HG03342 (cell line): ENCODE measurements at regions not wholly inside any gene's neighbourhood (a gene's known extent, or its start where the extent isn't known, plus 50 kb on each side); places are given as distances from the start of the nearest gene placed in this dataset.
"Not testable (repeated sequence)": the region's sequence is repeated elsewhere in the genome, so short reads cannot be mapped to it uniquely, and the experiment has no call there.

Experiments
- ATAC-seq: cut with Tn5 transposase; IDR thresholded peaks from one replicate; pipeline ENCODE4 v1.9.1; 2021; ENCODE audit warnings: mild to moderate bottlenecking, moderate library complexity; ENCODE audit not compliant: unreplicated experiment

DNA sequence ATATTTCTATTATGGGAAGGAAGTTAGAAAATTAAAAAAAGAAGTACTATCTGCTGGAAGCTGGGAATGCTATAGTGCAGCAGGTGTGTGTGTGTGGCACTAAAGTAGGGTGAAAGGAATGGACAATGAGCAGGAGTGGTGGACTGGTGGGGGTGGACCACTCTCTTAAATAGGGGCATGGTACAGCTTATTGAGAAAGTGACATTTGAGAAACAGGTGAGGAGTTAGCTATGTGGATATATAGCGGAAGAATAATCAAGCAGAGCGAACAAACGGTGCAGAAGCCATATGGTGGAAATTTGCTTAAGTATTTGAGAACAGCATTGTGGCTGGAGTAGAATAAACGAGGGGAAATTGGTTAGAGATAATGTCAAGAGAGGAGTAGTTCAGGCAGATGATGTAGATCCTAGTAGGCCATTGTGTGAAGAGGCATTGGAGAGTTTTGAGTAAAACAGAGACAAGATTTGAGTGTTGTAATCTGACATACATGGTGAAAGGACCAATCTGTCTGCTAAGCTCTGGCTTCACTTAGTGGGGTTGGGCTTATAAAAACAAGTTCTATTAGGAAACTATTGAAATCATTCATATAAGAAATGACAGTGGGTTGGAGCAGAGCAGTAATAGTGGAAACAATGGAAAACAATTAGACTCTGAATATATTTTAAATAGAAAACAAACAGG is 149.2 kb upstream of the SYT10 start:
- ATAC-seq = no peak

DNA sequence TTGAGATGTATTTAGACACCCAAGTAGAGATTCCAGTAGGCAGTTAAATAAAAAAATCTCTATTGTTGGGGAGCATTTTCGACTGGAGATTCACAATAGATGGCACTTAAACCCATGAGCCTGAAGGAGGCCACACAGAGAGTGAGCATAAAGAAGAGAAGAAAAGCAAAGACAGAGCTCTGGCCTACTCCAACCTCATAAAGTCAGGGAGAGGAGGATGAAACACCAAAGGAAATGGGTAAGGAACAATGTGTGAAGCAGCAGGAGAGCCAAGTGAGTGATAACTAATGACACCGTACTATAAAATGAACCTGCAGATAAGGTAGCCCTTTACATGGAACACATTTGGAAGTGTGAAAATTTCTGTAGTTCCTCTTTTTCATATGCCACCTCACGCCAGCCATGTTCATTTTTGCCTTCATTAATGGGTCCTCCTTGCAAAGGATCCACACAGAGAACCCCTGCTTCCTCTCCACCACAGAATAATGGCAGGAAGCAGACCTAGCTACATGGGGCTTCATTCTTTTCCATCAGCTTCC is 150.0 kb upstream of the SYT10 start:
- ATAC-seq = no peak

DNA sequence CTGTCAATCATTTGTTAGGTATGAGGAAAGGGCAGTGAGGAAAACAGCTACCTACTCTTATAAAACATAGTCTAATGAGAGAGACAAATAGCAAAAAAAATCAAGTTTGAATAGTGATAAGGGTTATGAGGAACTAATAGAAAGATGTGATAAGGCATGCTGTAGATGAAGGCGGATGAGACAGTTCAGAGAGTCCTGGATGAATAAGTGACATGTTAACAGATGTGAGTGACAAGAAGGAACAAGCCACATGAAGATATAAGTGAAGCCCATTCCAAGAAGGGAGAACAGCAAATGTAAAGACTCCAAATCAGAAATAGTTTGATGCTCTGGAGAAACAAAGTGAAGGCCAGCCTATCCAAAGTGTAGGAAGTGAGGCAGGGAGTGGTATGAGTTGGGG is 154.1 kb upstream of the SYT10 start:
- ATAC-seq = no peak

DNA sequence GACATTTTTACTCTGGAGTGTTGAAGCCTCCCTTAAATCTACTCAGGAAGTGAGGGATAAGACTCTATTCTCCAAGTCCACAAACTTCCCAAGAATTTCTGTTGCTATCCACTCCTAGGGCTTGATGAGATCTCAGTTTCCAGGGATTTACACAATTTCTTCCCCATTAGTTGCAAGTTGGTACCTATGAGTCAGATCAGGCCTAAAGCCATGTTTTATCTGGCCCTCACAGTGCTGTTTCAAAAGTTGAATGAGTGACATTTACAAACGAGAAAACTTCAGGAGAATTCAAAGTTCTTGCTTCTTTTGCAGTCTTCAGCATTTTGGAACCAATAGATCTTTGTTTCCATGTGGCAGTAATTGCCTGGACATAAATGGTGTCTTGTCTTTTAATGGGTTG is 156.4 kb upstream of the SYT10 start:
- ATAC-seq = no peak

DNA sequence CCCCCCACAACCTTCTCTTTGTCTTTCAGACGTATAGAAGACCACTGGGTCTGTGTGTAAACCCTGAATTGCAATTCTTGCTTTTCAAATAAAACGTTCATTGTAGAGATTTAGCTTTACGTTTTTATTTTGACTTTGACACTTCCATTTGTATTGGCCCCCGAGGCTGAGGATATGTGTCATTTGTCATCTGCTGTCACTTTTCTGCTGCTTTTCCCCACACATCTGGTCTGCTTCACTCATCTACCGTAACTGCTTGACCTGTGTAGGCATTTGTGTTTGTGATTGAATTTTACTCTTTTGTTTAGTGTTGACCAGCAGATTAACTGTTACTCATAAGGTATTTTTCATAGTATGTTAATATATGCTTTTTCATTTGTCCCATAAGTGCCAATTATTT is 157.2 kb upstream of the SYT10 start:
- ATAC-seq = no peak

DNA sequence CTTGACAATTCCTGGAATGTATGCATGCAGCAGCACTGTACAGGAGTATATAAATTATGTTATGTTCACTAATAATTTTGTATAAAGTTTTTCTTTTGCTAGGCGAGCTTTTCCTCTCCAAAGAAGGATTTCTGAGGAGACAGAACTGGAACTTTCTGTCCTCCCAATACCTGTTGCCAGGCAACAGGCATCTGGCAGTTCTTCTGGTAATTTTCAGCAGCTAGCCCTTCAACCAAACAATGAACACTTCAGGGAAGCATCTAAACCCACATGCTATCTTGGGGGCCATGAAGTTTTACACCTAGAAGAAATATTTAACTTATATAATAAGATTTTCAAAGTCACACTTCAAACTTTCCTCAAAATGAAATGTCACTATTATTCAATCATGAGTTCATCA is 162.9 kb upstream of the SYT10 start:
- no peak for ATAC-seq

DNA sequence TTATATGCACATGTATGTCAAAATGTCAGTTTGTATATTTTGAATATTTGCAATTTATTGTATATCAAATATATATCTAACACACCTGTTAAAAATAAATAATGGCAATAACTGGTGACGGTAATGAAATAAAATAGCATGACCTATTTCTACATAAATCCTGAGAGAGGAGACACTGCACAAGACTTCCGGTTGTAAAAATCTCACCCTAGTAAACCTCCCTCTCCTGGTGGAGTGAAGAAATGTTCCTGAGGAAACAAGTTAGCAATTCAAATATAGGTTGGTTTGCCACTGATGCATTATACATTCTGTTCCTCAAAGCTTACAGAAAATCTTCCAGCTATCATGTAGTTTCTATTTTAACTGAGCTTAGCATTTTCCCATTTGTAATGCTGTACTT is 166.1 kb upstream of the SYT10 start:
- peak; percentile 72 for ATAC-seq

DNA sequence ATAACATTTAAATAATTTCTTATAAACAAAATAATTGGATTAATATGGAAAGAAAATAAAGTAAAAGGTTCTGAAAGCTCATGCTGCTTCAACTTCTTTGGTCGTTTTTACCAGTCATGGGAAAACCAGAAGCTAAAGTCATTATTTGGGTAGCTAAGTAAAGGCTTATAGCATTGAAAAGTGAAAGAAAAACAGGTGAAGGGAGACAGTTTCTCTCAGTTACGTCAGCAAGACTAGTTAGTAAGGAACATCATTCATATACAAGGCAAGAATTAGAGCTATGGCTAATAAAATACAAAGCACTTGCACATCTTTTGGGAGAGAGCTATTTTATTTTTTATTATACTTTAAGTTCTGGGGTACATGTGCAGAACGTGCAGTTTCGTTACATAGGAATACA is 170.3 kb upstream of the SYT10 start:
- no peak for ATAC-seq

DNA sequence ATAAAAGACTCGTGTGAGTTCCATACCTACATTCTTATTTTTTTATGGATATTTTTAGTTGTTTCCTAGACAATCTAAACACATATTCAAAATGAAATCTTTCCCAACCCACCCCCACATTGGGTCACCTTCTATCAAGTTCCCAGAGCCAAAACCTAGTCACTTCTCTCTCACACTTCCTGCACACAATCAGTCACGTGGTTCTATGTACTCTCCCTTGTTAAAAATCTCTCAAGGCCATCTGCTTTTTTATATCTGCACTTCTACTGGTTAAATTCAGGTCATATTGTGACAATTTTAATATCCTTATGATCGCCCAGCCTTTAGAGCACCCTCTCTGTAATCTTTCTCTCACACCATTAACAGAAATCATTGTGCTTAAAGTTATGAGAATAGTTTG is 175.0 kb upstream of the SYT10 start:
- no peak for ATAC-seq

DNA sequence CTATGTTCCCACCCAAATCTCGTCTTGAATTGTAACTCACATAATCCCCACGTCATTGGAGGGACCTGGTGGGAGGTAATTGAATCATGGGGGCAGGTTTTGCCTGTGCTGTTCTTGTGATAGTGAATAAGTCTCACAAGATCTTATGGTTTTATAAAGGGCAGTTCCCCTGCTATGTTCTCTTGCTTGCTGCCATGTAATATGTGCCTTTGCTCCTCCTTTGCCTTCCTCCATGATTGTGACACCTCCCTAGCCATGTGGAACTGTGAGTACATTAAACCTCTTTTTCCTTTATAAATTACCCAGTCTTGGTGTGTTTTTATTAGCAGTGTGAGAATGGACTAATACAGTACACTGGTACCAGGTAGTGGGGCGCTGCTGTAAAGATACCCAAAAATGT is 177.6 kb upstream of the SYT10 start:
- no peak for ATAC-seq

DNA sequence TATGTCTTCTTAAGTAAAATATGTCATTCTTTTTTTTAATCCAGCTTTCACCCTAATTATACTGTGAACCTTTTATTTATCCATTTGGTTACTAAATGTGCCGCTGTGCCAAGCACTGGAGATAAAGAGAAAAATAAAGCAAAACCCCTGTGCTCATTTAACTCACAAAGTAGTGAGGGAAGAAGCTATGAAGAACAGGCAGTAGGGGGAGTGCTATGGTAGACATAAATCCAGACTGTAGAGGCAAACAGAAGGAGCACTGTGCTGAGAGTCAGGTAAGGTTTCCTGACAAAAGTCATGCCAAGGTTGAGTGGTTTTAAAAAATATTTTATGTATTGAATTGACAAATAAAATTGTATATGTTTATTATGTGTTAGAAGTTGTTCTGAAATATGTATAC is 188.5 kb upstream of the SYT10 start:
- no peak for ATAC-seq

DNA sequence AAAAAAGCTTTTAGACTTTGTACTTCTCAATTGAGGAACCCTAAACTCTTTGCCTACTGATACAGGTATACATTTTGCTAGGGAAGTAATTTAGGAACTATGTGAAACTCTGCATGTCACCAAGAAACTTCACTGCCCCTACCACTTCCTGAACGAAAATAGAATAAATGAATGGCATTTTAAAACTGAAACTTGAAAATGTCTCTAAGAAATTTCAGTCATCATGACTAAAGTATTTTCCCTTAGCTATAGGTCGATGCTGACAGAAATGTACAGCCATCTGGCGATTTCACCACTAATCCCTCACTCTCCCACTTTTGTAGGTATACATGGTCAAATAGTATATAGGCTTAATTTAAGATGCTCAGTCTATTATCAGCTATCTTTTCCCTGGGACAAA is 194.9 kb upstream of the SYT10 start:
- peak; percentile 62 for ATAC-seq

DNA sequence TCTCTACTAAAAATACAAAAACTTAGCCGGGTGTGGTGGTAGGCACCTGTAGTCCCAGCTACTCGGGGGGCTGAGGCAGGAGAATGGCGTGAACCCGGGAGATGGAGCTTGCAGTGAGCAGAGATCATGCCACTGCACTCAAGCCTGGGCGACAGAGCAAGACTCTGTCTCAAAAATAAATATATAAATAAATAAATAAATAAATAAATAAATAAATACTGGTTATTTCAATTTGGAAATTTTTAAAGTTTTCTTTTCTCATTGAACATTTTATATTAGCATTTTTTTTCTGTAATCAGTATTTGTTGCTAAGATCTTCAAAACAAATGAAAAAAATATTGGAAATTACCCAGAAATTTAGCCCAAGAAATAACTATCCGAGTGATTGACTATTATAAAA is 197.3 kb upstream of the SYT10 start:
- ATAC-seq = not testable (repeated sequence)

DNA sequence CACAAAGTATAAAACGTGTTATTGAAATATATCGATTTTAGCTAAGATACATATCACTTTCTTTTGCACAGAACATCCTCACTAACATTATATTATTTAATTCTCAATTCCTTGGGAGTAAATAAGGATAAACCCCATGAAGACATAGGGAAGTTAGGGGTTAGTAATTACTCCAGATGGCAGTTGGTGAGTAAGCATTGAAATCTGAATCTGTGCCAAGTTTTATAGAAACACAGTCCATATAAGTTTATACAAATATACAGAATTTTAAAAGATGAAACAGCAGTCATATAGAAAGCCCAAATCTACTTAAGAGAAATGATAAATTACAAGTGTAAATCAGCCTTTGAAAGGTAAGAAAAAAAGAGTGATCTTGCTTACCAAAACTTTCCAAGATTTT is 200.4 kb upstream of the SYT10 start:
- no peak for ATAC-seq

DNA sequence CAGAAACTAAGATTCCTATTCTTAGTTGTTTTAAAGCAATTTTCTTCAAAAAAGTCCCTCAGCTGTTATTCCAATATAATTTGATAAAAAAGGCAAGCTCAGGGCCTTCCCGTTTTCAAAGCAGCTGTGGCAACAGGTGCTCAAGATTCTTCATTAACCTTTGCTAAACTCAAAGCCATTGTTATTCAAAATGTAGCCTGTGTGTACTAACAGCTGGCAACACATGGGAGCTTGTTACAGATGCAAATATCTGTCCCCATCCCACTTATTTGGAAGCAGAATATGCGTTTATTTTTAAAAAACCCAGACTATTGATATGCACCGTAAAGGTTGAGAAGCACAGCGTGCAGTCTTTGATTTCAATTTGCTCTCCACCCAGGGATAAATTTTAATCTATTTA is 210.4 kb upstream of the SYT10 start:
- ATAC-seq = no peak

DNA sequence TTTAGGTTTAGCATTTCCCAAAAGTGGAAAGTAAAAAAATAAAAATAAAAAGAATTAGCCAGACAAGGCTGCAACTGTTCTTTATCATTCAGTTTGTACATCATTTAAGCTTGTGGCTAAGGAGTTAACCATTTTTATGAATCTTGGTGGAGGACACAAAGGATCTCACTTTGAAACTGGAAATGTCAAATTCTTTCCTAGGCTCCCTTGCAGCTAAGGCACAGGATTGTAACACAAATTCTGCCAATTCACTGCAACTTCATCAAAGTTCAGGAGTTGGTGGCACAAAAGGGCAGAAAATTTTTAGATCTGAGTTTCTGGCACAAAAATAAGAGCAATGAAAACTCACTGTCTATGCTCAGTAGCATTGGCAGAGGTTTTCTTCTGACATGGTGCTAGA is 211.2 kb upstream of the SYT10 start:
- no peak for ATAC-seq

DNA sequence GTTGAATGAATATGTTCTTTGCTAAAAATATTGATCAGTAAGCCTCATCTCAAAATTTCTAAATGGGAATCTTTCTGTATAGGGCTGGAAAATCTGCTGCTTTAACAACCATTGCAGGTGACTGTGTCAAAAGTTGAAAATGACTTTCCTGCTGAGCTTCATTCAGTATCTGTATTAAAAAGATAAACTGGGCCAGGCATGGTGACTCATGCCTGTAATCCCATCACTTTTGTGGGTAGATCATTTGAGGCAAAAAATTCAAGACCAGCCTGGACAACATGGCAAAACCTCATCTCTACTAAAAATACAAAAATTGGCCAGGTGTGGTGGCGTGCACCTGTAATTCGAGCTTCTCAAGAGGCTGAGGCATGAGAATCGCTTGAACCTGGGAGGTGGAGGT is 213.7 kb upstream of the SYT10 start:
- no peak for ATAC-seq

DNA sequence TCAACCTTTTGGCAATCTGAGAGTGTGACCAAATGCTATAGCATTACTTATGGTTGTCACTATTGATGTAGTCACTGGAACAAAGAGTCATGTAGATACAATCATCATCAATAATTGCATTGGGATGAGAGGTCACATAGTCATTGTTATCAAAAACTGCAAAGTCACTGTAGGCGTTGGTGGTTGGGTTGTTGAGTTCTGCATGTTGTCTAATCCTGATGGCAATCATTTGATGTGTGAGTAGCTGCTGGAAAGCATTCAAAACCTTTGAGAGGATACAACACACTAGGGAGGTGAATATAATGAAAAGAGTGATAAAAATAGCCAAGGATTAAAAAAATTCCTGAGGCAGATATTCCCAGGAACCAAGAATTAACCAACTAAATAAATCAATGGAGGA is 214.7 kb upstream of the SYT10 start:
- no peak for ATAC-seq

DNA sequence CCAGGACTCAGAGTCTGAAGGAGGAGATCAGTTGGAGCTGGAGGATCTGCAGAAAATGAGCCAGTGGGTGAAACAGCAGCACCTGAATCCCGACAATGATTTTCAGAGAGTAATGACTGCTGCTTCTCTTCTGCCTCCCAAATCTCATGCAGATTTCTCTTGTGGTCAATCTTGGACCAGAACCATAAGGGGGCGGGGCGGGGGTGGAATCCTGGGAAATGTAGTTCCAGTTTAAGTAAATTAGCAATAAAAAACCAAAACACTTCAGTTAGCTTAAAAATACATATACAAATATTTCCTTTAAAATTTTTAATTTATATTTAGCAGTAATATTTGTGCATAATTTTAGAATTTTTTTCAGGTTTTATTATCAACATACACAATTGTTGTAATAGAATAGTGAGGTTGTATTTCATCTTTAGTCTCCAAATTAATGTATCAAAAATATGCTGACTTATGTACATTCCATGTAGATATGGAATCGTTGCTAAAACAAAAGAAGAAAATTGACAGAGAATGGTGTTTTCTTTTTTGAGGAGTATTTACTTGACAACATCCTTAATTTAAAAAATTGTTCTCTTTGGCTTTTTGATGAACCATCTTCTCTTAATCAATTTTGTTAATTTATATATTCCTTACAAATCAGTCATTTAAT is 223.5 kb upstream of the SYT10 start:
- ATAC-seq = no peak

DNA sequence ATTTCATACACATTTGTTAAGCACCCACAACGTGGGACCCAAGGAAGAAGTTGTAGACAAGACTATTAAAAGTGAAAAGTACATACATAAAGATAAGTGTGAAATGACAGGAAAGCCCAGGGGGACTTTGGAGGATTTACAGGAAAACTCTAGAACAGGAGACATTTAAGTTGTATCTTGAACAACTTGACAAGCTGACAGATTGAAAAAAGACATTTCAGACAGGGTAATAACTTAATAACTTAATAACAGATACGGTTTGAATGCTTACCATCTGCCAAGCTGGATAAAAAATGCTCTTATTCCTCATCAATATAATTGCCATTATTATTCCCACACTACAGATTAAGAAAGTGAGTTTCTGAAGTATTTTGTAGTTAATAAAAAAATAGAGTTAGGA is 229.7 kb upstream of the SYT10 start:
- ATAC-seq = no peak

DNA sequence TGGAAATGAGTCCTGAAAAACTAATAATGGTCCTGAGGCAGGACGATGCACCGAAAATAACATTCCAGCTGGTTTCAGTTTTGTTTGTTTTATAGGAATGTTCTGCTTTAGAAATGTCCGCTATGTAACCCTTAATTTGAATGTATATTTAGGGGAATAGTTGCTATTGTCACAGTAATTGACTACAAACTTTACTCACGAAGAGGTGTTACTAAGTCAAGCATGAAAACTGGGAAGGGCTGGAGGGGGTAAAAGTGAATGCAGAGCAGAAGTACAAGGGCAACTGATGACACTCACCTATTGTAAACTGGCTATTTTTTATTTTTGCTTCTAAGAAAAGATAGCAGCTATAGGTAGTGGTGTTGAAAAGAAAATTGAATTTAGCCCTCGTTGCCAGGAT is 230.7 kb upstream of the SYT10 start:
- no peak for ATAC-seq

DNA sequence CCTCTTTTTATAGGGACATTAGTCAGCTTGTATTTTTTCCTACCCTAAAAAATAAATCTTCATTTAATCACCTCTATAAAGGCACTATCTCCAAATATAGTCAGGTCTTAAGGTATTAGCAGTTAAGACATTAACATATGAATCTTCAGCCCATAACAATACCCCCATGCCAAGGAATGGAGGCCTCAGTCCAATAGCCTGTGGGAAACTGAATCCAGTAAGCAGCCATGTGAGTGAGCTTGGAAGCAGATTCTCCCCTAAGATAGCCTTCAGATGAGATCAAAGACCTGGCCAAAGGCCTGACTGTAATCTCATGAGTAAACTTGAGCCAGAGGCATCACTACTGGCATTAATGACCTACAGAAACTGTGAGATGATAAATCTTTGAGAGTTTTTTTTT is 232.1 kb upstream of the SYT10 start:
- no peak for ATAC-seq
